HG03045 (cell line): ENCODE measurements at regions not wholly inside any gene's neighbourhood (a gene's known extent, or its start where the extent isn't known, plus 50 kb on each side); places are given as distances from the start of the nearest gene placed in this dataset.
"Not testable (repeated sequence)": the region's sequence is repeated elsewhere in the genome, so short reads cannot be mapped to it uniquely, and the experiment has no call there.

Experiments used
- ATAC-seq: cut with Tn5 transposase; IDR thresholded peaks from one replicate; pipeline ENCODE4 v1.9.1; 2021; ENCODE audit warnings: mild to moderate bottlenecking, moderate library complexity; ENCODE audit not compliant: unreplicated experiment

DNA sequence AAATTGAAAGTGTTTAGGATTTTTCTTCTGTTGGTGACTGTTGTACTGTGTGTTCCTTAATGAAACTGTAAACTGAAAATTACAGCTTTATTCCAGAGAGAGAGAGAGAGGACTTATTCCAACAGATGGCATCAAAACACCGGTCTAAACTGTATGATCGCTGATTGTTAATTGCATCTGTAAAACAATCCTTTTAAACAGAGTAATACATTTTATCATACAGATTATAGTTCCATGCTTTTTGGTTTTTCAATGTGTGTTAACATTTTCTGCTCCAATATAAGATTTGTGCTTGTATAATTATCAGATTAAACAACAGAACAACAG lies 289.7 kb upstream of the DNAJC19 start:
- ATAC-seq: no peak

DNA sequence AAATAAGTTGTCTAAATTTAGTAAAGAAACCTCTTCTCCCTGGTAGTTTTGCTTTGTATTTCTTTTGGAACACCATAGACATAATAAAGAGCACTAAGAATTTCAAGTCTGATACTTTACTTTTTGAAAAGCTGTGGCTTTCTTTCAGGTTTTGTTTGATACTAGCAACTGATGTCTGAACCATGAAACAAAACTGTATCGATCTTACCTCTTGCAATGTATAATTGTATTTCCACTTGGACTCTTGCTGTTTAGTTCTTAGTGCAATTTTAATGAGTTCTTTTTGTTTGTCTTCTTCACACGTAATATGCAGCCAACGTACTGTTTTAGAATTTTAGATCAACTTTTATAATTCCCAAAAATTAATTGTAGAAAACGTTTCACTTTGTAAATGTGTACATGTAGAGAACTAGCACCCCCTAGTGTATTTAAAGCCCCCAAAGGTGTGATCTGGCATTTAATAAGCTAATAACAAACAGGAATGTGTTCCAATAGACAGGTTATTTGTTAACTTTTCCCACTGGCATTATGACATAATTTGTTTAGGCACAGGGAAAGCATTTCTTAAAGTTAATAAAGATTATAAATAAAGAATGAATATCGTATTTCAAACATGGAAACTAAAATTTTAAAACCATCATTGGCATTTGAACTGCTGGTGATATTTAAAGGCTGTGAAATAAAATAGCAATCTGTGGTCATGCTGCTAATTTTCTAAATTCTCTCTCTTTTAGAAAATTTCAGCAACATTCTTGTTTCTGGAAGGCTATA lies 289.1 kb upstream of the DNAJC19 start:
- ATAC-seq: no peak

DNA sequence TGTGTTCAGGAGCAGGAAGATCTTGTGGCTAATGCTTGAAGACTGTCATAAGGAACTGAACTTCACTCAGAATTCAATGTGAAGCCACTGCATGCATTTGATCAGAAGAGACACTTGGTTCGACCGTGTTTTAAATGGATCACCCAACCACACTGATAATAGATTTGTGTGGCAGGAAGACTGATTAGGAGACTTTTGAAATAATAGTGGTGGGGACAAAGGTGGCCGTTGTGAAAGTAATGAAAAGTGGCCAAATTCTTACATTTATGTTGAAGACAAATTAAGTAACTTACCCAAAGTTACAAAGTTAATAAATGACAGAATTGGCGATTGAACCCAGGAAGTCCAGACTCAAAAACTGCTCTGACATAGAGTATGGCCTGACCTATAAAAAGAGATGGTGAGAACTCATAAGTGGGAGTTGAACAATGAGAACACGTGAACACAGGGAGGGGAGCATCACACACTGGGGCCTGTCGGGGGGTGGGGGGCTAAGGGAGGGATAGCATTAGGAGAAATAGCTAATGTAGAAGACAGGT lies 286.9 kb upstream of the DNAJC19 start:
- no peak for ATAC-seq

DNA sequence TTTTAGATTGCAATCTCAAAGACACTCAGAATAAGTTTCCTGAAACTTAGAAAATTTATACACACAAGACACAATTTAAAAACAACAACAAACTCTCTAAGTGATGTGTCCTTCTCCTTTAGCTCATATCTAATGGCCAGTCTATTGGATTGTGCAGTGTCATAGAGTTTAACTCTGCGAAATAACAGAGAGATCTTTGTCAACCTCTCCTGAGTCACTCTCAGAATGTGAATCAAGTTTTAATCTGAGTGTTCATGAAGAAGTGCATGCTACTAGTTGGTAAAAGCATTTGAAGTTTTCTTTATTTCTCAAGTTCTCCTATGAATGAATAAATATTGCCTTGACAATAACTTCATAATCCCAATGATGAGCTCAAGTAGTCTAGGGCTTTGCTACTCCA lies 284.5 kb upstream of the DNAJC19 start:
- no peak for ATAC-seq

DNA sequence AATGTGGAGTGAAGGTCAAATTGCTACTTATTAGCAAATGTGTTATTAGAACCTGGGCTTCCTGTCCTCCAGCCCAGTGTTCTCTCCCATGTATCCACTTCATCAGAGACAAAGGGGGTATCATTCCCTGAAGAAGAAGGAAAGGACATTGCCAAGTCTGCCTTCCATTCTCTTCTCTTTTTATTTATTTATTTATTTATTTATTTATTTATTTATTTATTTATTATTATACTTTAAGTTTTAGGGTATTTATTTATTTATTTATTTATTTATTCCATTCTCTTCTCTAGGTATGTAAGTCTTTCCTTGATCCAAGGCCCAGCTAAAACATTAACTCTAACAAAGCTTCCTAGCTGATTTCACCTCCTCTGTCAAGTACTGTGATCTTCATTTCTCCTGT lies 277.8 kb upstream of the DNAJC19 start:
- no peak for ATAC-seq

DNA sequence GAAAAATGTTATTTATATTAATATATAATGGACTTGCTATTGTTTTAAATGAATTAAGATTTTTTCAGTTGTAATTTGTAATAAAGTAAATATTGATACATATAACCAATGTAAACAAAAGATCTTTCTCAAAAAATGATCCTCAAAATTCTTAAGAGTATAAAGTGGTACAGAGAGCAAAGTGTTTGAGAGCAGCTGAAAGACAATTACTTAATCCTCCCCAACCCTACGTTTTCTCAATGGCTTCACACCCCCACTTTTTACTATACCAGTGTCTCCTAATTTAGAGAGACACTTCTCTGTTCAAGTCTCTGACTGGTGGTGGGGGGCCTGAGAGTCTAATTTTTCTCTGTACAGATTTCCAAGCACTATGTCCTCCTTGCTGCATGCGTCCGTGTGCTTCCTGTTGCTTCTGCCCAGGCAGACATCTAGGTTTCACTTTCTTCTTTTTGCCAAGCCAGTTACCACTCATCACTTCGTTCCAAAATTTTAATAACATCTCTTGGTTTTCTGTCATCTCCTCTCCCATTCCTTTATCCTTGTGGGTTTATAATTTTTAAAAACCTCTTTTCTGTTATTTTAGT lies 276.3 kb upstream of the DNAJC19 start:
- ATAC-seq: peak; percentile 81

DNA sequence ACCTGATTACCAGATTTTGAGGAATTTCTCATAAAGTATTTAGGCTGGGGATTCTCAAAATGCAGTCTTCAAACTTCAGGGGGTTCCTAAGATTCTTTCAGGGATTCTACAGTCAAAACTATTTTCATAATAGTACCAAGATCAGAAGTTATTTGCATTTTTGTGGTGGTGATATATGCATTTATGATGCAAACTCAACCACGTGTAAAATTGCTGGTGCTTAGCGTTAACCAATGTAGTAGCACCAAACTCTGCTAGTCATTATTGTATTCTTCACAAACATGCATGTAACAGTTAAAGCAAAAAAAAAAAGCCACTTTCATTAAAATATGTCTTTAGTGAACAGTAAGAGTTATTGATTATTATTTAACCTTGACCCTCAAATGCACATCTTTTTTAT lies 274.9 kb upstream of the DNAJC19 start:
- ATAC-seq: no peak

DNA sequence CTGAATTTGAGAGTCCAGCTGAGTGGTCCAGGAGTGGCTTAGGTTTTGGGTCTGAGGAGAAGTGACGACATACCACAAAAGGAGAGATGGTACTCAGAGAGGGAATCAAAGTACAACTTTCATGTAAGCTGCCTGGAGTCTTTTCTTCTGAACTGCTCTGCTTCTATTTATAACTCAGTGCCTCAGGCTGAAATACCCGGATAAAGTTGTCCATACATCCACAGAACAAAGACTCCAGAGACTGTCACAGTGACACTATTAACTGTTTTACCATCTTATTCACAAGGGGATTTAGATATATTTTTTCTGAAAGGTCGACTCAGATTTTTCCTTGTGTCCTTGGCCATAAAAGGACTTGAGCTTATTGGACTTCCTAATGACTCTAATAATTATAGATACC lies 264.3 kb upstream of the DNAJC19 start:
- no peak for ATAC-seq

DNA sequence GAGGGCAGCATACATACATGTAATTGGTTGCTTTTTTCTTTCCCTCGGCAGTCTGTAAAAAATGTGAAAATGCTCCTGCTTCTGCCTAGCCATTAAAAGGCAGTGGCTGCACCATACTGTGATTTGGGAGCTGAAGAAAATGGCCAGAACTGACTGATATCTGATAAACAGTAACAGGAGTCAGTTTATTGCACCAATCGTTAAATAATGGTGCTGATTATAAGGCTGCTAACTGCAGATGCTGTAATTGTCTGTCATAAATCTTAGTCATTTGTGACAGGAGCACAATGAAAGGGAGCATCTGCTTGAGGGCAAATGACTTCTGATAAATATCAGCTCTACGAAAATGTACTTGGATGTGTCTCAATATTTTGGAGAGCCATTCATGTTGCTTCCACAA lies 263.1 kb upstream of the DNAJC19 start:
- no peak for ATAC-seq

DNA sequence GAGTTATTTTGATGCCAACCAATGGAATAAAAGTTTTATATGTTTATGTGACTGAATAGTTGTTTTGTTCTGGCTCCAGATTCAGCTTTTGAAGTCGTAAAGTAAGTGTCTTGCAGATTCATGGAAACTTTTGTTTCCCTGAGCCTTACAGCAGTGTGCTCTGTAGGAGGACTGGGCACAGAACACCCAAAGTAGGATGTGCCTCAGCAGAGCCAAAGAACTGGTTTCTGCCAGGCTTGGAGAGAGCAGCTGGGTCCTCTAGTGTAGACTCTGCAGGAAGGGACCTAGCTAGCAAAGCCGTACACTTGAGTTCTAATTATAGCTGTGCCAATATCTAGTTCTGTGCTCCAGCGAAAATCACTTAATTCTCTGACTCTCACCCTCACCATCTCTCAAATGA lies 261.2 kb upstream of the DNAJC19 start:
- ATAC-seq: no peak

DNA sequence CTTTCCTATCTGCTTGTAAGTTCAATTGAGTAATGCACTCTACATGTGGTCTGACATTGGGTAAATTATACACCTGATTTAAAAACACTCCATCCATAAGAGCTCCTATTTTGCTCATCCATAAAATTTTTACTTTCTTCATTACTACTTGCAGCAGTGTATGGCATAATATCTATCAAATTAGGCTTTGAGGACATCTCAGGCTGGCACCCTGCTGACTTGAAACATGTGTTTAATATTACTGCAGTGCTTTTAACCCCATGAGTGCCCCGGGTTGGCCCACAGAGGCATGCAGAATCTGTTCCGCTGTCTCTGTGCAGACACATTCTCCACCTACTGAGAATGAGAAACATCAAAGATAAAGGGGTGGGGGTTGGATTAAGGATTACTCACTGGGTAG lies 249.9 kb upstream of the DNAJC19 start:
- no peak for ATAC-seq

DNA sequence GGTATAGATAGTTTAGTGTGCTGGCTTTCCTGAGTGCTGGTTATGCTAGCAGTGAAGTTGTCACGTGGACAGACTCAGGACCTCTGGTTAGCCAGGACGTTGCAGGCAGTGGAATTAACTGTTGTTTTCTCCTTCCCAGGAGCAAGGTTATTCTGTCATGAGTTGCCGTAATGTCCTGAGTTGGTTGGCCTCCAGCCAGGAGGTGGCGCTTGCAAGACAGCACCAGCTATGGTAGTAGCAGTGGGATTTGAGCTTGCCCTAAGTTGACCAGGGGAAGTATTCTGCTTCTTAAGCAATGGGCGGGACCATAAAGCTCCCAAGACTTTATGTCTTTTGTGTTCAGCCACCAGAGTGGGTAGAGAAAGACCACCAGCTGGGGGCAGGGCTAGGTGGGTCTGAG lies 240.7 kb upstream of the DNAJC19 start:
- ATAC-seq: no peak

DNA sequence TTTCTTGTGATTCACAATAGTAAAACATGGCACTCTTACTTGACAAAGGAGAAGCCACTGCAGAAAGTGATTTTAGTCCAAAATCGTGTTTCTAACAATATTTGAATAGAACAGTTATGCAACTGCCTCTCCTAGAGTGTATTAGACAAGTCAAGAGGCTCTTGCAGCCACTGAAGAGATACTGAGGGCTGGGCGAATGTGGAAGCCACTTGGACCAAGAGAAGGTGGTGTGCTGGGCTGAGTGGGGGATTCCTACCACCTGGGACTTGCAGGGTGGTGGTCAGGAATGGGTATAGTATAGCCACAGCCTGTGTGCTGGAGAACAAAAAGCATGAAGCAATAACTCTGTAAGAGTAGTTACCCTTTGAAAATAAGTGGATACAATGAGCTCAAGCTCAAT lies 223.8 kb upstream of the DNAJC19 start:
- ATAC-seq: no peak

DNA sequence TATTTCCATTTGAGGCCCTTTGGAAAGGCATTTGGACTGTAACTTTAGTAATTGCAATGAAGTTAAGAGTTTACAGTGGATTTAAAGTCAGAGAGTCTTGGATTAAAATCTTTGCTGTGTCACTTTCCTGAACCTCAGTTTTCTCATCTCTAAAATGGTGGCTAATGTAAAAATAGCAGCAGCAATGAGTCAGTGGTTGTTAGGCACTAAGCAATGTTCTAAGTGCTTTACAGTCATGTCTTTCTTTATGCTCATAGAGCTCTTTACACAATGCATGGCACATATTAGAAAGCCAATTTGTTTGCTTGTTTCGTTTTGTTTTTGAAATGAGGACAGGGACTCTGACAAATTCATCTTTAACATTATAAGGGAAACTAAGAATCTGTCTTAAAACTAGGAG lies 222.7 kb upstream of the DNAJC19 start:
- no peak for ATAC-seq

DNA sequence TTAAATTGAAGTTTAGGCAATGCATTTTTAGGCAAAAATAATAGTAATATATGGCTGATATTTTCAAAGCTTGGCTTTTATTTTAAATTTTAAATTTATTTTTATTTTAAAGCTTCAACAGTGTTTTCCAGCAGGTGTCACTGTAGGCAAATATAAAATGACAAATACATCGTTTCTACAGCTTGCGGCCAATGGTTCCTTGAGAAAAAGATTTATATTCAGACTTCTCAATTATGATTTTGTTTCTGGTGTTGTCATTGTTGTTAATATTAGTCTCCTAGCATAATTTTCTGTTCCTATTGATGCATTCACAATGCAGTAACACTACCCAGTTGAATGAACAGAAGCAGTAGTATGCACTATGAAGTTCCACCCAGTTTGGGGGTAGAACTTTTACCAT lies 220.7 kb upstream of the DNAJC19 start:
- ATAC-seq: no peak

DNA sequence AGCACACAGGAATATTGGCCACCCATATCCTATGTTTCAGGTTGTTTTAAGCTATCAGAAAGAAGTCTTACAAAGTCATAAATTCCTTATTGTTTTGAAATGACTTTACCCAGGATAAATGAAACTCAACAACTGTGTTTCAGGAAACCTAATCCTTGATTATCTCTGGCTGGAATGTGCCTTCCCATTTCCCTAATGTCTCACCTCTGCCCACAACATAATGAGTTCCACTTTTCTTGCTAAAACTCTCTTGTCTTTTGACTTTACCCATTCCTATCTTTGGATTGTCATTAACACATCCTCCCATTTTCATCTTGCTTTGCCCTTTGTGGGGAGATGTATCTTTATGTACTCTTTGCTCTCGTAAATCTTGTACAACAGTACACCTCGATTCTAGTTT lies 200.0 kb upstream of the DNAJC19 start:
- no peak for ATAC-seq

DNA sequence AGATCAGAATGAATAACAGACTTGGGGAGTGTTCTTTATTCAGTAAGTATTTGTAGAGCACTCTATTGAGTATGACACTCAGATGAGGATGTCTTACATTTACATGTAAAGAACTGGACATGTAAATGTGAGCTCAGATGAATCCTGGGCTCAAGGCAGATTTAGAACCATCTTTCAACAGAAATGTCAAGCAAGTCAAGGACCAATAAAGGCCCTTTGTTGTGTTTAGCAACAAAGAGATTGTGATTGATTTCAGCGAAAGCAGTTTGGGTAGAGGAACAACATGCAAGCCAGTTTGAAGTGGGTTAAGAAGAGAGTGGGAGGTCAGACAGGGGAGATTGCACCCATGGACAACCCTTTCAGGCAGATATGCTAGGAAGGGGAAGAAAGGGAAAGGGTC lies 194.2 kb upstream of the DNAJC19 start:
- no peak for ATAC-seq

DNA sequence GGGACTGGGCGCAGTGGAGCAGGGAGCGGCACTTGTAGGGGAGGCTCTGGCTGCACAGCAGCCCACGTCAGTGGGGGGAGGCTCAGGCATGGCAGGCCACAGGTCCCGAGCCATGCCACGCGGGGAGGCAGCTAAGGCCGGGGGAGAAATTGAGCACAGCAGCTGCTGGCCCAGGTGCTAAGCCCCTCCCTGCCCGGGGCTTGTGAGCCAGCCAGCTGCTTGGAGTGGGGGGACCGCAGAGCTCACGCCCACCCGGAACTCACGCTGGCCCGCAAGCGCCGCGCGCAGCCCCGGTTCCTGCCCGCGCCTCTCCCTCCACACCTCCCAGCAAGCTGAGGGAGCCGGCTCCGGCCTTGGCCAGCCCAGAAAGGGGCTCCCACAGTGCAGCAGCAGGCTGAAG lies 193.5 kb upstream of the DNAJC19 start:
- not testable (repeated sequence) for ATAC-seq

DNA sequence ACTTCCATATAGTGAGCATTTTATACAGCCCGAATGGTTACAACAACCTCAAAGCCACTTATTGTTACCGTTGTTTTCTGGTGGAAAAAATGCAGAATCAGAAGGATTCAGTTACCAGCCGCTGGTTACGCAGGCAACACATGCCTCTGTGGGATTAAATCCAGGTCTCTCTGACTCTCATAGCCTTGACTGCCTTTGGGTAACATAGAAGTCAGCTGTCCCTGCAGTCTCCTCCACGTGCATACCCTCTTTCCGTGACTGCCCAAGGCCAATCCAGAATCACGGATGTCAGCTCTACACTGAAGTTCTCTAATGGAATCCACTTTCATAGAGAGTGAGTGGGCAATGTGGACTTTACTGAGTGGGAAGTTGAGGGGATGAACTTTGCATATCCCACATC lies 189.5 kb upstream of the DNAJC19 start:
- ATAC-seq: no peak

DNA sequence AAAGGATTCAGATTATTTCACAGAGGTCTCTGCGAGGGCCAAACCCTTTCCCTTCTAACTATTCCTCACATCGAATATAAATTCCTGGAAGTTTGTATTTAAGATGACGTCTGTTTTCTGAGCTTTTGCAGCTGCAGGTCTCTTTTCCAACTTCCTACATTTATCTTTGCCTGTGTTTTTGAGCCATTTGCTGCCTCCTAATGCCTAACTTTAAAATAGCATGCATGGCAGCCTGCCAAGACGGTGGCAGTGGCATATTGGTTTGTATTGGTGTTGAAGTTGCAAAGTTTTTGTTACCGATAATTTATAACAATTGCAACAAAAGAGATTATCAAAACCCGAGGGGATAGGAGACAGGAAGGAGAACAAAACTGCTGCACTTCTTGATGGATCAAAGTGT lies 187.1 kb upstream of the DNAJC19 start:
- ATAC-seq: no peak

DNA sequence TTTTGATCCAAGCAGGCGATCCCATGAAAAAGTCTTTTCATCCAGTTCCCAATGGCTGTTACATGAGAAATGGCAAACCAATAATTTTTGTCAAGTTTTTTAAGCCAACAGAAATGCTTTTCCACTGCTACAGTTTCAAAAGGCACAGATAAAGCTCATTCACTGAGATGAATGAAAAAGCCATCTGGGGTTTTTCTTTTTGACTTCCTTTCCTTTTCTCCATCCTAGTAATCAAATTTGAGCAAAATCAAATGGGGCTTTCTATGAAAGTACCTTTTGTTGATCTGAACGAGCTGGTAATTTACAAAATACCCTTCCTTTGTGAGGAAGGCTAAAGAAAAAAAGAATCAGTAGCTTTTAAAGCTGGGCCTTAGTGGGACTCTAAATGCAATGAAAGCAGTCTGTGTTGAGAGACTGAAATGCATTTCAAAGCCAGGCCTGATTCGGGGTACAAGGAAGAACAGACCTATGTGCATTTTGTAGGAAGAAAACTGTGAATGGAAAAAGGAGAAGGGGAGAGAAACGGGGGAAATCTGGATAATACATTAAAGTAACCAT lies 185.2 kb upstream of the DNAJC19 start:
- ATAC-seq: no peak

DNA sequence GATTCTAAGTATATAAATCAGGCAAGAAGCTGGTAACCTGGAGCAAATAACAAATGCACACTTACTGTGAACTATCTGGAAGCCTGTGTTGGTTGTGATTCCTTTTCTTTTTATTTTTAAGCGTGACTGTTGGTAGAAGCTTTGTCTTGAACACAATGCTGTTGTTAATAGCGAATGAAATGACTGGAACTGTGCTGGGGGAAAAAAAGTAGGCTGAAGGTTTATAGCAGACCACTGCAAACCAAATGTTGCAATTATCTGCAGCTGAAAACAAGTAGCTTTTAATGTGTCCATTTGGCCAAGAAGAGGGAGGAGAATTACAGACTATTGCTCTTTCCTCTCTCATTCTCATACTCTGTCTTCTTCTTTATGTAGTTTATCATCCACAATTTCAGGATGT lies 184.5 kb upstream of the DNAJC19 start:
- ATAC-seq: no peak

DNA sequence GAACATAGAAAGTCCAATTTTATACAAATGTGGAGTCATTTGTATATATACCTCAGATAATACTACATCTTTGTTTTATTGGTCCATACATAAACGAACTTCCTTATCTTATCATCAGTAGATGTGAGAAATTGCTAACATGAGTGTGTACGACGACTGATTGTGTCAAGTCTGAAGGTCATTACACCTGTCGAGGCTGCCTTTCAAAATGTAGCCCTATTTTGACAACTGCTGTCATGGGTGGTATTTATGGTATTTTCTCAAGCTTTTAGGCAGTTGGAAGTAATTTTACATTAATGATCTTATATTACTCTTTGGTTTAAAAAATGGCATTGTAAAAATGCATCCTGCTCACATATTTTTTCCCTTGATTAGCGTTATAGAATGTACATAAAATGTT lies 183.7 kb upstream of the DNAJC19 start:
- no peak for ATAC-seq
